T1000 (cell line): ENCODE measurements at regions not wholly inside any gene's neighbourhood (a gene's known extent, or its start where the extent isn't known, plus 50 kb on each side); places are given as distances from the start of the nearest gene placed in this dataset.

Experiments
- DNase-seq: peaks from one replicate; lab custom pipeline; 2025; ENCODE audit warnings: mixed read lengths; lab: John Stamatoyannopoulos, UW

DNA sequence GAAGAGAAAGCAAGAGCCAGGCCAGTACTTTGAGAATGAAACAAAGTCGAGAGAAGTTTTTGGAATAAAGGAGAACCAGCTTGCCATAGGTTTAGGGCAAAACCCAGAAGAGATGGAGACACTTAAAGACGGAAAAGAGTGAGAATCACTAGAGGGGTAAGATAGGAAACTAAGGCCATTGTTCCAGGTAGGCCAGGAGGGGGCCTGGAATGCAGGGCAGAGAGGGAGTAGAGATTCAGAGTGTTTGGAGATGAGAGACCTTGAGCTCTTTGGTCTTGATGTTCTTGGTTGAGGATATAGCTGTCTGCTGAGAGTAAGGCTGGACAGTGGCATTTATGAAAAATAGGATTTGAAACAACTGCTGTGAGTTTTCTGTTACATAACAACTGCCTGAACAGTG is 263.3 kb upstream of the POU2AF2 start:
- no peak for DNase-seq

- DNase-seq: no peak
These were observed 265.8 kb upstream of the POU2AF2 start for GRCh38 chr11:110979696-110980095.

DNA sequence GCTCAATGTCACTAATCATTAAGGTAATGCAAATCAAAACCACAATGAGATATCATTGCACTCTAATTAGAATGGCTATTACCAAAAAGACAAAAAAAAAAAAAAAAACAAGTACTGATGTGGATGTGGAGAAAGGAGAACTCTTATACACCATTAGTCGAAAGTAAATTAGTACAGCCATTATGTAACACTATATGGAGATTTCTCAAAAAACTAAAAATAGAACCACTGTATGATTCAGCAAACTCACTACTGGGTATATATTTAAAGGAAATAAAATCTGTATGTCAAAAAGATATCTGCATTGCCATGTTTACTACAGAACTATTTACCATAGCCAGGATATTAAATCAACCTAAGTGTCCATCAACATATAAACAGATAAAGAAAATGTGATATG is 265.4 kb upstream of the ARHGAP20 start:
- DNase-seq: no peak

GRCh38 chr11:110974731-110975130 is 262.5 kb upstream of the ARHGAP20 start:
- DNase-seq: no peak

GRCh38 chr11:110973401-110973980 is 261.3 kb upstream of the ARHGAP20 start:
- no peak for DNase-seq

- DNase-seq: no peak
These were observed 260.4 kb upstream of the ARHGAP20 start for GRCh38 chr11:110972640-110973039.

DNA sequence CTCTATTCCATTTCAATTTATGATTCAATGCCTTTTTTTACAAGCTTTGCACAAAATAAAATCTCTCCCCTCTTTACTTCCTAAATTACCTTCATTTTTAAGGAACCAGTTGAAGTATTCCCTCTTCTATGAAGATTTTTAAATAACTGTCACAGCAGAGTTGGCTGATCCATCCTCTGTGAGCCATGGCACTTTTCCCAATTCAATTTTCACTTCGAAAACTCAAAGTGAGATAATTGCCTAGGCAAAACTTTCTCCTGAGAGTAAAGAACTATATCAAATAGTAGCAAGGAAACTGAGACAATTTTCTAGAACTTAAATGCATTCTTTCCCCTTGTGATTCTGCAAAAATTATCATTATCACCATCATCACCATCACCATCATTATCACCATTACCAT is 259.9 kb upstream of the ARHGAP20 start:
- no peak for DNase-seq

DNA sequence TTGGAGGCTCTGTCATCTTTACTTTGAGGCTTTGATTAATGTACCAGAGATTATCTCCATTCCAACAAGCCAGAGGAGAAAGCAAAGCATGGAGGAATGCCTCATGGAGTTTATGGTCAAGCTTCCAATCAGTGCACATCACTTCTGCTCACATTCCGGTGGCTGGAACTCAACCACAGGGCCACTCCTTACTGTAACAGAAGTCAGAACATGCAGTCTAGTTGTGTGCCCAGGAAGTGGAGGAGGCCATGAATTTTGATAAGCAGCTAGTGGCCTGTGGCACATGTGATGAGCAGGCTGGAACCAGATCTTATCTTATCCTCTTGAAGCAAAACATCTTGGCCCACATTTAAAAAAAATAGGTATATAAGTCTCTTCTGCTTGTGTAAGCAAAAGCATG is 258.9 kb upstream of the ARHGAP20 start:
- DNase-seq: no peak

DNA sequence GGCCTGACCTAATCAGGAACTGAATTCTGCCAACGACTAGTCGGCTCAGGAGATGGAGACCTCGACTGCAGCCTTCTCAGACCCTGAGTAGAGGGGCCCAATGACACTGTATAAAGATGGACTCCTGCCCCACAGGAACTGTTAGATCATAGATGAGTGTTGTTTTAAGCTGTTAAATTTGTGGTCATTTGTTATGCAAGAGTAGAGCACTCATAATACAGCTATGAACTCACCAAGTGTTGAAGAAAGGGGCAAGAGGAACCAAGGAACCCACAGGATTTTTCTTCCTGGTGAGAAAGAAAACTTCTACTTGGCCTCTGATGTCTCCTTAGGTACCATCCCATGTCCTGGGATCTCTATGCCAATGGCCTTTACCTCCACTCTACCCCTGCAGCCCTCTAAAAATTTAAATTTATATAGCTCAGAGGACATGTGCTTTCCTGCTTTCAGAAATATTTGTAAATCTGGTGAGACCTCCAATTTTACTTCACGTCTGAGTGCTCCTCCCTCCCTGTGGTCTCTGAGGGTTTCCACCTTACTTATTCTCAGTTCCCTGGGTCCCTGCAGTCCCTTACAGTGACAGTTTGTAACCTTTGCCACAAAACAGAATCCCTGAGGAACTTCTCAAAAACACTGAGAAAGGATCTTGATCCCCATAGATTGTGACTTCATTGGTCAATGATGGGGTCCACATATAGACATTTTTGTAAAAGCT is 256.3 kb upstream of the ARHGAP20 start:
- no peak for DNase-seq

- DNase-seq: no peak
These were observed 253.9 kb upstream of the ARHGAP20 start for GRCh38 chr11:110966131-110966530.

DNA sequence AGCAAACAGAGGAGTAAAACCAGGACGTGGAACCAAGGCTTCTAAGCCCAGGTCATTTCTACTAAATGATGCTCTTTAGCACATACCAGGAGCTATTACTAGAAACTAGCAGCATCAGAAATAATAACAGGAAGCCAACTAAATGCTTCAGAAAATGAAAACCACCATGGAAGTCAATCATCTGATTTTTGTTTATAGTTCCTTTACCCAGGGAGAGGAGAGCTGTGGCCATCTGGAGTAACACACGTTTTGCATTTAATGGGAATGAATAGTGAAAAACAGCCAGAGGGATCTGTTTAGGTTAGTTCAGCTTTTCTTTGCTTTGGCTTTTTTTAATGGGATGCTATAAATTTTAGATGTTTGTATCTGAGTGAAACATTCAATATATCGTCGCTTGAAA is 250.7 kb upstream of the ARHGAP20 start:
- DNase-seq: no peak

- DNase-seq: no peak
These were observed 247.9 kb upstream of the ARHGAP20 start for GRCh38 chr11:110960167-110960566.

- no peak for DNase-seq
These were observed 246.0 kb upstream of the ARHGAP20 start for GRCh38 chr11:110958216-110958615.

DNA sequence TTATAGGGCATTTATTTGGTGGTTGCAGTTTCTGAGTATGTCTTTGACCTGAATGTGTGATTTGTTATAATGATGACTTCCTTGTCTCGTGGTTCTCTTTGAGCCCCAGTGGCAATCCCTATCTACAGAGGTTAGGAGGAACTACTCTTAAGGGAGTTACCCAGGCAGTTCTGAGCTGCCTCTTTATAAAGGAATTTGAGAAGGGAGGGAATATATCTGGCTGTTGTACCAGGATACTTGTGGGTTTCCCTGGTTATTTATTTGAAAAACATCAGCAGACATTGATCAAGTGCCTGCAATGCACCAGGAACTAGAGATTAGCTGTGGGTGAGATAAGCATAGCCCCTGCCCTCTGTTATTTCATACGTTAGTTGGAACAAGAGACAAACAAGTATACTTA is 243.5 kb upstream of the ARHGAP20 start:
- no peak for DNase-seq

- DNase-seq: no peak
These were observed 239.8 kb upstream of the ARHGAP20 start for GRCh38 chr11:110951950-110952503.

- no peak for DNase-seq
These were observed 239.1 kb upstream of the ARHGAP20 start for GRCh38 chr11:110951037-110951949.

GRCh38 chr11:110948112-110948511 is 235.9 kb upstream of the ARHGAP20 start:
- no peak for DNase-seq

GRCh38 chr11:110947096-110947495 is 234.9 kb upstream of the ARHGAP20 start:
- no peak for DNase-seq

DNA sequence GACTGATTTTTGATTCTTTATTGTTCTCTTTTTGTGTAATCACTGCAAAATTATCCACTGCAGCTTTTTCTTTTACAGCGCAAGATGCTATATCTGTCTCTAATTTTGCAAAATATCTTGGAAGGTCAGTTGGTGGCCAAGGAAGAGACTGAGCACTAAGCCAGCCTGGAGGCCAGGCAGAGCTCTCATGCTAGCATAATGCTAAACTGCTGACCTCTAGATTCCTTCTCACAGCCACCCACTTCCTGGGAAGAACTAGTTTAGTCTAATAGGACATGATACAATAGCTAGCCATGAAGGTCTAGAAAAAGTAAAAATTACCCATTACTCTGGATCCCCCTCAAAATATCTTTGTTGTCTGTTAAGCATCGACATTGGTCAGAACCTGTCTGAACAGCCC is 227.2 kb upstream of the ARHGAP20 start:
- no peak for DNase-seq

GRCh38 chr11:110935018-110935640 is 222.9 kb upstream of the ARHGAP20 start:
- DNase-seq: no peak

GRCh38 chr11:110929129-110929528 is 216.9 kb upstream of the ARHGAP20 start:
- no peak for DNase-seq

DNA sequence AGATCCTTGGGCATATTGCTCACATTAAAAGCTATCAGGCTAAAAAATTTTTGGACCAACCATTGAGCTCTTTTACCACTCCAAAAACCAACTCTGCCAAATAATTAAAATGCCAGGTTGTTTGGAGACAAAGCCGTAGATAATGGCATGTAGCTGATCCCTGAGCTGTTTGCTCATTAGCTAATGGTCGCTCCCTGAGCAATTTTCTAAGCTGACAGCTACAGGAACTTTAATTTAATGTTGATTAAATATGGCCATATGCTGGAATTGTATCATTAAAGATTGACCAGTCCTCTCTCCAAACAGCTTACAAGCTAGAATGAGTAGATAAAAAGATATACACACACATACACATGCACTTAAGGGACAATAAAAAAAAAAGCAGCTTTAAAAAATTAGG is 216.2 kb upstream of the ARHGAP20 start:
- DNase-seq: no peak
